GM12878 (cell line): ENCODE measurements at regions not wholly inside any gene's neighbourhood (a gene's known extent, or its start where the extent isn't known, plus 50 kb on each side); places are given as distances from the start of the nearest gene placed in this dataset.

Source experiments
- CTCF ChIP-seq, 3 experiments: IDR thresholded peaks in 2 of 3; conservative IDR thresholded peaks in 1 of 3; 2 replicates each; pipeline ENCODE4 v1.5.1; 2011; ENCODE audit warnings: low read depth in 3 of 3, low read length in 3 of 3, mild to moderate bottlenecking in 3 of 3, control low read depth in 2 of 3, moderate library complexity in 2 of 3, inconsistent platforms in 1 of 3, mixed read lengths in 1 of 3; ENCODE audit not compliant: control insufficient read depth in 2 of 3, insufficient read depth in 1 of 3; ENCODE audit errors: extremely low read depth in 1 of 3
- ESRRA ChIP-seq: IDR thresholded peaks from 2 replicates; pipeline ENCODE4 v1.6.1; 2012; ENCODE audit warnings: mild to moderate bottlenecking, low read length, improper control_type of control experiment
- EZH2 ChIP-seq: IDR thresholded peaks from 2 replicates; pipeline ENCODE4 v1.6.1; 2012; ENCODE audit warnings: low read depth, mild to moderate bottlenecking, control low read depth, inconsistent platforms, low read length, borderline replicate concordance; ENCODE audit not compliant: control insufficient read depth
- MXI1 ChIP-seq: fragments of 150-350 bp; IDR thresholded peaks from 2 replicates; pipeline ENCODE4 v1.6.1; 2011; ENCODE audit warnings: low read depth, mild to moderate bottlenecking, inconsistent platforms, low read length, improper control_type of control experiment
- SRF ChIP-seq, 2 experiments: IDR thresholded peaks; 2 replicates each; pipeline ENCODE4 v1.6.1; 2011; ENCODE audit warnings: low read depth in 2 of 2, low read length in 2 of 2, mild to moderate bottlenecking in 1 of 2, moderate library complexity in 1 of 2

DNA sequence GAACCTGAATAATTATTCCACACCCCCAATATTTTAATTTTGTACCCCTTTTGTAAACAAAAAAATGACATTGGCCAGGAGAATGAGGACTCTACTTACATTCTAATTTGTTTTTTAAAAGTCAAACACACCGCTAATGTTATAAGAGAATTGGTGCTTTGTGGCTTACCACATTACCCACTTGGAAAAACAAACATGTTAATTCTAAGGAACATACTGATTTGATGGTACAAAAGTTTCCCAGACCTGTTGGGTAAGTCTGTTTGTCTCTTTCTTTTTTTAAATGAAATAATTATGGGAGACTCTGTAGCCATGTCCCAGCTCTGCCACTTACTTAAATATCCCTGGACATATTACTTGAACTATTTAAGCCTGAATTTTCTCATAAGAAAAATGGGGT, 352.5 kb upstream of the C2CD4B start:
- TF ChIP-seq CTCF (IDR thresholded peaks at IDR 0.05 in 2 of 3, conservative IDR thresholded peaks at IDR 0.05 in 1 of 3; ENCODE audit: control insufficient read depth in 2 of 3, extremely low read depth in 1 of 3, insufficient read depth in 1 of 3, low read depth in 3 of 3, low read length in 3 of 3) (no peak), EZH2 (no peak), ESRRA (no peak), MXI1 (no peak), SRF (IDR thresholded peaks at IDR 0.05; ENCODE audit: low read depth in 2 of 2, low read length in 2 of 2) (no peak)
